ENCODE measurements at regions not wholly inside any gene's neighbourhood (a gene's known extent, or its start where the extent isn't known, plus 50 kb on each side); places are given as distances from the start of the nearest gene placed in this dataset.

- no peak for DNase-seq (ENCODE audit: low spot score in 2 of 2, unreplicated experiment in 2 of 2)
- Mint-ChIP-seq H3K4me1 (no peaks in the 10 kb centered on the region), H3K27me3 (ENCODE audit: low read depth) (no peaks in the 10 kb centered on the region), H3K9me3 (no peaks in the 10 kb centered on the region), H3K4me3 (no peak overlapping the region), H3K27ac (no peak overlapping the region), H3K36me3 (no peaks in the 10 kb centered on the region)
- TF ChIP-seq CTCF (IDR thresholded peaks at IDR 0.05; ENCODE audit: unreplicated experiment): no peak
Measured at GRCh38 chr15:34700891-34701427, 53.8 kb downstream of the GJD2 start.

- Mint-ChIP-seq H3K4me1 (no peaks in the 10 kb centered on the region), H3K27ac (no peak overlapping the region), H3K36me3 (no peaks in the 10 kb centered on the region), H3K9me3 (no peaks in the 10 kb centered on the region), H3K4me3 (no peak overlapping the region), H3K27me3 (ENCODE audit: low read depth) (no peaks in the 10 kb centered on the region)
- DNase-seq (ENCODE audit: low spot score in 2 of 2, unreplicated experiment in 2 of 2): no peak
- no peak for TF ChIP-seq CTCF (IDR thresholded peaks at IDR 0.05; ENCODE audit: unreplicated experiment)
Measured at GRCh38 chr15:34699968-34700640, 54.7 kb downstream of the GJD2 start.

GRCh38 chr15:34696506-34696905 lies 58.3 kb downstream of the GJD2 start:
- no peak for TF ChIP-seq CTCF (IDR thresholded peaks at IDR 0.05; ENCODE audit: unreplicated experiment)
- Mint-ChIP-seq H3K27ac (no peak overlapping the region), H3K4me1 (no peaks in the 10 kb centered on the region), H3K27me3 (ENCODE audit: low read depth) (peaks cover 4% of the 10 kb centered on the region), H3K9me3 (no peaks in the 10 kb centered on the region), H3K36me3 (no peaks in the 10 kb centered on the region), H3K4me3 (no peak overlapping the region)
- DNase-seq (ENCODE audit: low spot score in 2 of 2, unreplicated experiment in 2 of 2): no peak

GRCh38 chr15:34693053-34693744 lies 61.6 kb downstream of the GJD2 start:
- H3K4me1 Mint-ChIP-seq: no peaks in the 10 kb centered on the region
- TF ChIP-seq CTCF (IDR thresholded peaks at IDR 0.05; ENCODE audit: unreplicated experiment): no peak
- peaks cover 4% of the 10 kb centered on the region for H3K27me3 Mint-ChIP-seq (ENCODE audit: low read depth)
- no peaks in the 10 kb centered on the region for H3K36me3 Mint-ChIP-seq
- no peak for DNase-seq (ENCODE audit: low spot score in 2 of 2, unreplicated experiment in 2 of 2)
- no peak overlapping the region for H3K4me3 Mint-ChIP-seq
- H3K27ac Mint-ChIP-seq: no peak overlapping the region
- peaks cover 5% of the 10 kb centered on the region for H3K9me3 Mint-ChIP-seq

- TF ChIP-seq CTCF (IDR thresholded peaks at IDR 0.05; ENCODE audit: unreplicated experiment): no peak
- no peak overlapping the region for H3K27ac Mint-ChIP-seq
- peaks cover 4% of the 10 kb centered on the region for H3K27me3 Mint-ChIP-seq (ENCODE audit: low read depth)
- H3K9me3 Mint-ChIP-seq: peaks cover 5% of the 10 kb centered on the region
- no peaks in the 10 kb centered on the region for H3K4me1 Mint-ChIP-seq
- no peak for DNase-seq (ENCODE audit: low spot score in 2 of 2, unreplicated experiment in 2 of 2)
- H3K4me3 Mint-ChIP-seq: no peak overlapping the region
- no peaks in the 10 kb centered on the region for H3K36me3 Mint-ChIP-seq
Measured at GRCh38 chr15:34691034-34691433, 63.8 kb downstream of the GJD2 start.
